GM19193 (cell line): ENCODE measurements at regions not wholly inside any gene's neighbourhood (a gene's known extent, or its start where the extent isn't known, plus 50 kb on each side); places are given as distances from the start of the nearest gene placed in this dataset.

Experiments
- POLR2A ChIP-seq: IDR thresholded peaks from 4 replicates; pipeline ENCODE4 v1.6.1; 2011; ENCODE audit not compliant: insufficient read depth, insufficient read length; ENCODE audit errors: extremely low read depth

GRCh38 chr2:234249034-234249735 lies 198.7 kb downstream of the SPP2 start:
- no peak for TF ChIP-seq POLR2A

- no peak for TF ChIP-seq POLR2A
Observed at GRCh38 chr2:234247453-234248180, 197.1 kb downstream of the SPP2 start.

GRCh38 chr2:234245945-234246344 lies 195.4 kb downstream of the SPP2 start:
- TF ChIP-seq POLR2A, result no peak

- TF ChIP-seq POLR2A, result no peak
Observed at GRCh38 chr2:234243871-234244565, 193.5 kb downstream of the SPP2 start.

- no peak for TF ChIP-seq POLR2A
Observed at GRCh38 chr2:234242459-234242836, 191.9 kb downstream of the SPP2 start.

GRCh38 chr2:234241656-234242458 lies 191.4 kb downstream of the SPP2 start:
- no peak for TF ChIP-seq POLR2A

- TF ChIP-seq POLR2A, result no peak
Observed at GRCh38 chr2:234240917-234241316, 190.4 kb downstream of the SPP2 start.

GRCh38 chr2:234235191-234235590 lies 184.7 kb downstream of the SPP2 start:
- TF ChIP-seq POLR2A, result no peak

- no peak for TF ChIP-seq POLR2A
Observed at GRCh38 chr2:234231460-234231859, 181.0 kb downstream of the SPP2 start.

GRCh38 chr2:234219046-234219310 lies 168.5 kb downstream of the SPP2 start:
- TF ChIP-seq POLR2A, result no peak

GRCh38 chr2:234218266-234219045 lies 168.0 kb downstream of the SPP2 start:
- no peak for TF ChIP-seq POLR2A

- no peak for TF ChIP-seq POLR2A
Observed at GRCh38 chr2:234212534-234212933, 162.0 kb downstream of the SPP2 start.

GRCh38 chr2:234211797-234212196 lies 161.3 kb downstream of the SPP2 start:
- TF ChIP-seq POLR2A, result no peak

- no peak for TF ChIP-seq POLR2A
Observed at GRCh38 chr2:234206738-234207137, 156.2 kb downstream of the SPP2 start.
